Endothelial cell (in vitro differentiated cells): ENCODE measurements at regions not wholly inside any gene's neighbourhood (a gene's known extent, or its start where the extent isn't known, plus 50 kb on each side); places are given as distances from the start of the nearest gene placed in this dataset.

Experiments used
- DNase-seq: peaks from one replicate; pipeline ENCODE4 v3.0.0; 2021; ENCODE audit warnings: low spot score
- H3K27ac Mint-ChIP-seq: one replicate; pipeline ENCODE4 v1.8.0; 2021; ENCODE audit warnings: mixed read lengths, inconsistent platforms; ENCODE audit not compliant: unreplicated experiment
- H3K27me3 Mint-ChIP-seq: one replicate; pipeline ENCODE4 v1.8.0; 2021; ENCODE audit warnings: mild to moderate bottlenecking, moderate library complexity, mixed read lengths, inconsistent platforms; ENCODE audit not compliant: unreplicated experiment
- H3K36me3 Mint-ChIP-seq: one replicate; pipeline ENCODE4 v1.8.0; 2021; ENCODE audit warnings: mild to moderate bottlenecking, low read depth, mixed read lengths, inconsistent platforms; ENCODE audit not compliant: unreplicated experiment
- H3K4me1 Mint-ChIP-seq: one replicate; pipeline ENCODE4 v1.8.0; 2021; ENCODE audit warnings: mild to moderate bottlenecking, mixed read lengths, inconsistent platforms; ENCODE audit not compliant: unreplicated experiment
- H3K4me3 Mint-ChIP-seq: one replicate; pipeline ENCODE4 v1.8.0; 2021; ENCODE audit warnings: mild to moderate bottlenecking, mixed read lengths, inconsistent platforms; ENCODE audit not compliant: unreplicated experiment
- H3K9me3 Mint-ChIP-seq: one replicate; pipeline ENCODE4 v1.8.0; 2021; ENCODE audit warnings: mixed read lengths, inconsistent platforms; ENCODE audit not compliant: unreplicated experiment
- CTCF ChIP-seq: fragments of 200-600 bp; sonication (generic); IDR thresholded peaks from one replicate; pipeline ENCODE4 v1.5.0; 2021; ENCODE audit warnings: antibody characterized with exemption; ENCODE audit not compliant: unreplicated experiment

DNA sequence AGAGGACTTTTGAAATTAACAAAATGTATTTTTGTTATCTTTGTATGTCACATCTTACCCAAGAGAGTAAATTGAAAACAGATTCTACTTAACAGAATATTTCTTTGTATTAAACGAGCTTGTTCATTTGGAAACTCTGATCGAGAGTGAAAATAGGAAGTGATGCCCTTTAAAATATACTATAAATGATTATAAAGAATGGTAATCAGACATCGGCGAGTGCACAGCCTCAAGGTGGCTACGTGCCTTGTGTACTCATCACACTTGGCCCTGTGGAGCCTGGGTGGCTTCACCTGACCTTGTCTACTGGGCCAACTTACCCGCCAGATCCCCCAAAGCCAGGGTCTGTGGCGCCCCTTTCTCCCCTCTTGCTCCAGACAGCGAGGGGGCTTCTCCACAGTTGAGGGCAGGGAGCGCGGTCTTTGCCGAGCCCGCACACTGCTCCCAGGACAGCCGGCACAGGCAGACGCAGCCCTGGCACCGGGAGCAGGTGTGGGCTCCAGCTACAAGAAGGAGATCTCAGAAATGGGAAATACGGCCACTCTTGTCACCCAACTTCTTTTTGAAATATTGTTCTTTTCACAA, 243.2 kb downstream of the CEMIP2 start:
- Mint-ChIP-seq H3K4me1 (no peaks in the 10 kb centered on the region), H3K27me3 (no peaks in the 10 kb centered on the region), H3K9me3 (no peaks in the 10 kb centered on the region), H3K4me3 (no peak overlapping the region), H3K27ac (no peak overlapping the region), H3K36me3 (no peaks in the 10 kb centered on the region)
- no peak for DNase-seq
- TF ChIP-seq CTCF, result no peak

DNA sequence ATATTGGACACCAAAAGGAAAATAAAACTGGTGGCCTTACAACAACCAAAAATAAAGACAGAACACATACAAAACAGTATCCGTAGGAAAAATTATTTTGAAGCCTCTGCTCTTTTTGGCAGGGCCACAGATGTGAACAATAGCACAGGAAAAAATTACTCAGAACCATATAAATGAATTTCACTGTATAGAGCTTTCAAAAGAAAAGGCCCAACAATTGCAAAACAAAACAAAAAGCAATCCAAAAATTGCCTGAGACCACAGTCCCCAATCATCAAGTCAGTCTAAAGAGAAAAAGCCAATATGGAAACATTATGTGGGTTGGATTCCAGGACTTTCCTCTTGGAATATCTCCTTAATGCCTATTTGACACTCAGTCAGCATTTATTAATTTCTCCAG, 243.8 kb downstream of the CEMIP2 start:
- TF ChIP-seq CTCF, result no peak
- H3K36me3 Mint-ChIP-seq, result no peaks in the 10 kb centered on the region
- no peak for DNase-seq
- H3K27ac Mint-ChIP-seq, result no peak overlapping the region
- H3K4me3 Mint-ChIP-seq, result no peak overlapping the region
- no peaks in the 10 kb centered on the region for H3K27me3 Mint-ChIP-seq
- H3K9me3 Mint-ChIP-seq, result no peaks in the 10 kb centered on the region
- H3K4me1 Mint-ChIP-seq, result no peaks in the 10 kb centered on the region

- H3K4me1 Mint-ChIP-seq, result no peaks in the 10 kb centered on the region
- H3K36me3 Mint-ChIP-seq, result no peaks in the 10 kb centered on the region
- TF ChIP-seq CTCF, result no peak
Measured at GRCh38 chr9:71521132-71521531, 247.2 kb downstream of the CEMIP2 start.

GRCh38 chr9:71519098-71519696, 249.1 kb downstream of the CEMIP2 start:
- no peaks in the 10 kb centered on the region for H3K36me3 Mint-ChIP-seq
- no peak for TF ChIP-seq CTCF
- DNase-seq, result no peak
- H3K4me3 Mint-ChIP-seq, result no peak overlapping the region
- H3K9me3 Mint-ChIP-seq, result no peaks in the 10 kb centered on the region
- no peaks in the 10 kb centered on the region for H3K4me1 Mint-ChIP-seq
- no peaks in the 10 kb centered on the region for H3K27me3 Mint-ChIP-seq
- H3K27ac Mint-ChIP-seq, result no peak overlapping the region

More at GRCh38 chr9:71521132-71521531, 247.2 kb downstream of the CEMIP2 start:
- H3K27me3 Mint-ChIP-seq, result no peaks in the 10 kb centered on the region
- H3K4me3 Mint-ChIP-seq, result no peak overlapping the region
- no peaks in the 10 kb centered on the region for H3K9me3 Mint-ChIP-seq
- H3K27ac Mint-ChIP-seq, result no peak overlapping the region
- no peak for DNase-seq

DNA sequence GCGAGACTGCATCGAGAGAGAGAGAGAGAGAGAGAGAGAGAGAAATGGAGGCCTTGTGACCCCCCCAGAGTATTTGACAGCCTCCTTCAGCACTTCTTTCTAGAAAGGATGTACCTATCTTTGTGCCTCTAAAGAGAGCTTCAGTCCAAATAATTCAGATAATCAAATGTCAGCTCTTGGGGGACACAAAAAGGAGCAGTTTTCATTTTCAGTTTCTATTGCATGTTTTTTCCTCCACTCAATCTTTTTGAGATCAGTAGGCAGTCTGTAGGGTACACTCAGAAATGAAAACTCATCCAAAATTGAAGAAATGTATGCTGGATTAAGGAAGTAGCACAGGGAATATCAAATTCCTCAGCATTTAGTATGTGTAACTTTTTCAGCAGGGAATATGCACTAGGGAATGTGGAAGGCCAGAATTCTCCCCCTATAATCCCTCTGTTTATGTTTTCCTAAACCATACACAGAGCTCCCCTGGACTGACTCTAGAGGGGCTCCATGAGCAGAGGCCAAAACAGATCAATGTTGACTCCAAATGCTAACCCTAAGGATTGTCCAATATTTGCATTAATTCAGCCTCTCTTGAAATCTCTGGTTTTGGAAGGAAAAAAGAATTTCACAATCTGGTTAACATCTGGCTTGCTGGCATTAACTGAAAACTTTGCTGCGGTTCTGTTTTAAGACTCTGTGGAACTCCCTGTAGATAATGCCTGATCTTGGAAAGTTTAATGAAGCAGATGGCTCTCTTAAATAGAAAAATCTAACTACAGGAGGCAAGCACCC, 250.1 kb downstream of the CEMIP2 start:
- DNase-seq, result no peak
- H3K27me3 Mint-ChIP-seq, result peaks cover 1% of the 10 kb centered on the region
- no peak for TF ChIP-seq CTCF
- no peaks in the 10 kb centered on the region for H3K36me3 Mint-ChIP-seq
- H3K4me3 Mint-ChIP-seq, result no peak overlapping the region
- H3K9me3 Mint-ChIP-seq, result no peaks in the 10 kb centered on the region
- no peak overlapping the region for H3K27ac Mint-ChIP-seq
- no peaks in the 10 kb centered on the region for H3K4me1 Mint-ChIP-seq
